HG02798 (cell line): ENCODE measurements at regions not wholly inside any gene's neighbourhood (a gene's known extent, or its start where the extent isn't known, plus 50 kb on each side); places are given as distances from the start of the nearest gene placed in this dataset.
"Not testable (repeated sequence)": the region's sequence is repeated elsewhere in the genome, so short reads cannot be mapped to it uniquely, and the experiment has no call there.

ENCODE experiments used
- ATAC-seq: cut with Tn5 transposase; IDR thresholded peaks from one replicate; pipeline ENCODE4 v1.9.1; 2021; ENCODE audit warnings: mild to moderate bottlenecking; ENCODE audit not compliant: unreplicated experiment, poor library complexity

DNA sequence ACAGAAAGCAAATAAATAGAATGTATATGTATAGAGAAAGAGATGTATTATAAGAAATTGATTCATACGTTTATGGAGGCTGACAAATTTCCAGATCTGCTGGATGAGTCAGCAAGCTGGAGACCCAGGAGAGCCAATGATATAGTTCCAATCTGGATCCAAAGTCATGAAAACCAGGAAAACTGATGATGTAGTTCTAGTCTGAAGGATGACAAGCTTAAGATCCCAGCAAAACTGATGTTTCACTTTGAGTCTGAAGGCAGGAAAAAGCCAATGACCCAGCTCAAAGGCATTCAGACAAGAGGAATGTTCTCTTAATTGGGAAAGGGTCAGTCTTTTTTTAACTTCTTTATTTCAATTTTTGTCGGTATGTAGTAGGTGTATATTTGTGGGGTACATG, 102.6 kb downstream of the LHFPL1 start:
- ATAC-seq = no peak

DNA sequence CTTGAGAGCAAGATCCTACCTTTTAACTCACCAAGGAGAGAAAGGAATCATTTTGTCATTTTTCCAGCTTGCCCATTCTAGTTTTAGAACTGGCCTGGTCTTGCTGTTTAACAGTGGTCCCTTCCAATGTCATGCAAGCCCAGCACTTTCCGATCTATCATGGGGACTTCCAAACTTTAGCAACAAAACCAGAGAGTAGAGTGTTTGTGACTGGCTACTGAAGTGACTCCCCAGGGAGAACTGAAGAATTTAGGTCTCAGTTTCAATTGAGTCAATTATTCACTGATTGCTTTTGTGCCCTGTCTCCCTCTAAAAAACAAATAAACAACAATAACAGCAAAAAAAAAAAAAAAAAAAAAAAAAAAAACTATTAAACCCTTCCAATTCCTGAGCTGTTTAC, 108.3 kb downstream of the LHFPL1 start:
- peak; percentile 57 for ATAC-seq

DNA sequence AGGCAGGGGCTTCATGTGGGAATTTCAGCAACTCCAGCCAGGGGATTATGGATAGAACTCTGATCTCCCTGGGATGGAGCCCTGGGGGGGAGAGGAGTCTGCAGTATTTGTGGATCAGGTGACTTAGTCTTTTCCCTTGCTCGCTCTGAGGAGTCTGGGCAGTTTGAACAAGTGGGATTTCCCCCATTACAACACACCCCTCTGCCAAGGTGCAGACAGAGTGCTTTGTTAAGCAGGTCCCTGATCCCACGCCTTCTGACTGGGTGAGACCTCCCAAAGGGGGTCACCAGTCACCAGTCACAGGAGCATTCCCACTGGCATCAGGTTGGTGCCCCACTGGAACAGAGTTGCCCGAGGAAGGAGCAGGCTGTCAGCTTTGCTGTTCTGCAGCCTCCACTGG, 123.9 kb downstream of the LHFPL1 start:
- ATAC-seq = no peak

DNA sequence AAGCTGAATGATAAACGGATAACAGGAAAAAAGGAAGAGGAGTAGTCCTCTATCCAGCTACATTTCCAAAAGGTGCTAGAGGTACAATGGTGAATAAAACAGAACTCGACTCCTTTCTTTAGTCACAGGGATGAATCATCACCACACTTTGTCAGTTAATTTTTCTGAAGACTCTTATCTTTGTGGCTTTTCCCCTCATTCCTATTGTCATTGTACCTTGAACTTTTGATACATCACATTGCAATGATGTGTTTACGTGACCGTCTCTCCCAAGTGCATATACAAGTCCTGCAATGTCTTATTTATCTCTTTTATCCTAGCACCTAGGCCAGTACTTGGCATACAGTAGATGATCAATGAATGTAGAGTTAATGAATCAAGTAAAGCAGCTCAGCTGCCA, 134.7 kb downstream of the LHFPL1 start:
- no peak for ATAC-seq

DNA sequence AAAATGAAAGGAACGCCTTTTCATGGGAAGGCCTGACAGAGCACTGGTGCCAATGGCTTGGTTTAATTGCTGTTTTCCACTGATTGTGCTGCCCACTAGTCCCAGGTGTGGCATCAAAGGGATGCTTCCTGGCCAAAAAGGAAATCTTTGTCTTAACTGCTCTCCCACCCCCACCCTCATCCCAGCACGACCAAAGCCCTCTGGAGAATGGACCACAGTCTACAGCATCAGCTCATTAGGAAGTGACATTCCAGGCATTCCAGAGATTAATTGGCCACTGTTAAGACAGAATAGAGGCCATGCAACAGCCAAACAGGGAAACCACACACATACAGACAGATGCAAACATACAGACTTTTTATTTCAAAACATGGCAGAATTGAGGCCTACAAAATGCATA, 143.2 kb downstream of the LHFPL1 start:
- ATAC-seq = no peak

DNA sequence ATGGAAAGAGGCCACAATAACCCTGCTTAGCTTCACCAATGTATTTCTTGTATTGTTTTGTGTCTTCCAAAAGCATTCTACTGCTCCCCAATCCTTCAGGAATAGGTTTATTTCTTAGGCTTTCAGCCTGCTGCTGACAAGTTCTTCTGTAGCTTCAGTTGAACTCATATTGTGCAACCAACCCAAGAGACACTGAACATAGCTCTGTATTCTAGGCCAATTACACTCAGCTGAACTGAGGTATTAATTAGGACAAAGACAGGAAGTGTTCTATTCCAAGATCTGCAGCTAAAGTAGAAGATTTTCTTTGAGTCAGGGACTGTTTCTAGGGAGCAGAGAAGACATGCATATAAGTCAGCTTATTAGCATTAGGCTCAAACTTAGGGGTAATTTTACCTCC, 151.8 kb downstream of the LHFPL1 start:
- no peak for ATAC-seq

DNA sequence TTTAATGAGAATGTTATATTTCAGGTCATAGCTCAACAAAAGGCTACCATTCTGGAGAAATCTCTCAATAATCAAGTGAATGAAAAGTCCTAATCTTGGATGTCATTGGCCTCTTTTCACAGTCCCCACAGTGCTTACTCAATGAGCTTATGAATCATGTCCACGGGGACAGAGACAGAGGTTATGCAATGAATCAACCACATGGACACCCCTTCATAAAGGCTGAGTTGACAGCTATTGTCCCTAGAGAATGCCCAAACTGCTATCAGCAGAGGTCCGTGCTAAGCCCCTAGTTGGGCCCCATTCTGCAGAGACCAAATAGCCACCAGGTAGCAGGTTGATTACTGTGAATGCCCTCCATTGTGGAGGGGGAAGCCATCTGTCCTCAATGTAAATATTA, 158.1 kb downstream of the LHFPL1 start:
- ATAC-seq = no peak

DNA sequence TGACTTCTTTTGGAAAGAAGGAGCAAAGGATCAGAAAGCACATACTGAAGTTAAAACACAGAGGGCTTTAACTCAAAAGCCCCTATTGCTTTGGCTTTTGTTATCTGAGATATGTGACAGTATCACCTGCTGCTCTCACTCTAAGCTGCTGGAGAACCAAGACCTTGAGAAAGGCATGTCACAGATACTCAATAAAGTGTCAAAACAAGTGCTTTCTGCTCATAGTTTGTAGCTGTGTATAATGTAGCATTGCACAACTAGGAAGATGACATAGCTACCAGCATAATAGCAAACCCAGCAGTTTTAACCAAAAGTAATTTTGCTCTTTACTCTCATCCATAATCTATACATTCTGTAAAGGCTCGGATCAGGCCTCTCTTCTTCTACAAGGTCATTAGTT, 159.6 kb downstream of the LHFPL1 start:
- ATAC-seq = no peak

DNA sequence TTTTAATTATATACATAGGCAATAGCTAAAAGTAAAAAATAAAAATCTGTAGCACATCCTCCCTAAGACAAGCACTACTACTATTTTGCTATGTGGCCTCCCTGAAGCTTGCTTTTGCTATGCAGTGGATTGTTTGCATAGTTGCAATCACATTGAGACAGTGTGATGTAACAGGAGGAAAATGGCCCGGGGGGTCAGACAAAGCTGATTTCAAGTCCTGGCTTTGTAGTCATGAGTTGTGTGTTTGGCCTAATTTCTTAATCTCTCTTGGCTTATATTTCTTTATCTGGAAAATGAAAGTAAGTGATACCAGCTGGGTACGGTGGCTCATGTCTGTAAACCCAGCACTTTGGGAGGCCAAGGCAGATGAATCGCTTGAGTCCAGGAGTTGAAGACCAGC, 166.6 kb downstream of the LHFPL1 start:
- no peak for ATAC-seq

DNA sequence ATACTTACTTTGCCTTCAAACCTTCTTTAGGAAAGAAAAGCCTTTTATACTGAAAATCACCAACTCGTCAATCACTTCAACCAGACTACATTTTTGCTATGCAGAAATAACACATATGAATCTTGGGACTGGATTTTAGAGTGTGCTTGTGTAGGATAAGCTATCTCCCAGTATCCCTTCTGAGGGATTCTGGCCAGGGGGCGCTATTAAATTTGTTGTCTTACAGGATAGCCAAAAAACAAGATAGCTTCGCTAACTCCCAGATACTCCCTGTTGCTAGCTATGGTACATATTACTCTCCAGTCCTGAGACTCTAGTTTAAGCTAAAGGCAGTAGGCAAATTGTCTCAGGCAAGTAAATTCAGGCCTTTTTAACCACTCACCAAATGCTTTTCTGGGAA, 167.2 kb downstream of the LHFPL1 start:
- ATAC-seq = no peak

DNA sequence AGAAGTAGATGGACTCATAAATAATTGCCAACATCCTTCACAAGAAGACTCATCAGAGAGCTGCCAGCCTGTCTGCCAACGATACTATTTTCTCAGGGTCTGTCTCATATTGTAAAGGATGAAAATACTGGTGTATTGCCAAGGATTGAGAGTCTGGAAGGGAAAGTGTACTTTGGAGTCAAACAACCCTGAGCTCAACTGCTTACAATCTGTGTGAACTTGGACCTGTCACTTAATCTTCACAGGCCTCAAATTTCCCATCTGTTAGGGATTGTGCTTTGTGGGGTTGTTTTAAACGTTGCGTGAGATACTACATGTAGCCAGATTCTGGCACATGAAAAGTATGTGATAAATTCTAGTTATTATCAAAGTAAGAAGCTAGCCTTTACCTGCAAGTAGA, 169.1 kb downstream of the LHFPL1 start:
- no peak for ATAC-seq

DNA sequence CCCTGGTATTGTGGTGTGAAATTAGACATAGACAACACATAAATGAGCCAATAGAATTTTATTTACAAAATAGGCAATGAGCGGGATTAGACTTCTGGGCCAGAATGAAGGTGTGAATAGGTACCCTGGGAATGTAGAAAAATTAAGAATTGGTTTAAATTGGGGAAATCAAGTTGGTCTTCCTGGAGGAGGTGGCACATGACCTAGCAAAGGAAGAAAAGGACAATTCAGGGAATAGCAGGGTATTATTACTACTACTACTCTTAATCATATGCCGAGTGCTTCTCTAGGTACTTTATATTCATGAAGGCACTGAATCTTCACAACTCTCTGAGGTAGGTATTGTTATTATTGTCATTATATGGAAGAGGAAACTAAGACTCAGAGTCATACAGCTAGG, 202.1 kb downstream of the LHFPL1 start:
- ATAC-seq = no peak

DNA sequence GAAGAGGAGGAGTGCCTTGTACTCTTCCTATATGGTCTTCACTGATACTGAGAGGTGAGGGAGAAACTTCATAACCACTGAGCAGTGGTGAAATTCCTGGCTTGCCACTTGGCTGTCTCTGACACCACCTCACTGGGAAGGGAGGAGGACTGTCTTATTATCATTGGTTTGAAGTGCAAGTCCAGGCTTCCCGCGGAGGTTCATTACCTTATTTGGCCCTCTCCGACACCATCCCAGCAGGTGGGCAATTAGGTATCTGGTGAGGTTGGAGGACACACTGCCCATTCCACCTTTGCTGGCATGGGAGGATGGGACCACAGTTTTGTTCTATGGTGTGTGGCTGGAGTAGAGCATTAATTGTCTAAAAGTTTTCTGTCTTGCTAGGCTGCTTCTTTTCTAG, 206.1 kb downstream of the LHFPL1 start:
- ATAC-seq = no peak

DNA sequence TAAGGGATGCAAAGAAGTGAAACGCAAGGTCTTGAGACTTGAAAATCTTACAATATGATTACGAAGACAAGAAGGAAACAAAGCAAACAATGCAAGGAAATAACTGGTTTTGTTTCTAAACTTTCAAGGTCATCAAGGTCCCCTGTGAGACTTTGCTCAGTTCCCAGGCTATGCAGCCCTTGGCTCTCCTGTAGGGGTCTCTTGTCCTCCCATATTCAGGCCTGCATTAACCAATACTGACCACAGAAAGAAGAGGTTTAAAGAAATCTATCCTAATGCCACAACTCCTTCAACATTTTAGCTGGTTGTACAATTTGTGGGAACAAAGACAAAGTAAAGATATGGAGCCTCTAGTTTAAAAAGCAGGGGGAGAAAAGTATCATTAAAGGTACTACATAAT, 209.2 kb downstream of the LHFPL1 start:
- no peak for ATAC-seq

DNA sequence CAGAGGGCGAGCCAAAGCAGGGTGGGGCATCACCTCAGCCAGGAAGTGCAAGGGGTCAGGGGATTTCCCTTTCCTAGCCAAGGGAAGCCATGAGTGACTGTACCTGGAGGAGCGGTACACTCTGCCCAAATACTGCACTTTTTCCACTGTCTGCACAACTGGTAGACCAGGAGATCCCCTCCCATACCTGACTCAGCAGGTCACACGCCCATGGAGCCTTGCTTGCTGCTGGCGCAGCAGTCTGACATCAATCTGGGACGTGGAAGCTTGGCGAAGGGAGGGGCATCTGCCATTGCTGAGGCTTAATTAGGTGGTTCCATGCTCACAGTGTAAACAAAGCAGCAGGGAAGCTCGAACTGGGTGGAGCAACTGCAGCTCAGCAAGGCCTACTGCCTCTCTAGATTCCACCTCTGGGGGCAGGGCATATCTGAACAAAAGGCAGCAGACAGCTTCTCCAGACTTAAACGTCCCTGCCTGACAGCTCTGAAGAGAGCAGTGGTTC, 217.7 kb downstream of the LHFPL1 start:
- not testable (repeated sequence) for ATAC-seq

DNA sequence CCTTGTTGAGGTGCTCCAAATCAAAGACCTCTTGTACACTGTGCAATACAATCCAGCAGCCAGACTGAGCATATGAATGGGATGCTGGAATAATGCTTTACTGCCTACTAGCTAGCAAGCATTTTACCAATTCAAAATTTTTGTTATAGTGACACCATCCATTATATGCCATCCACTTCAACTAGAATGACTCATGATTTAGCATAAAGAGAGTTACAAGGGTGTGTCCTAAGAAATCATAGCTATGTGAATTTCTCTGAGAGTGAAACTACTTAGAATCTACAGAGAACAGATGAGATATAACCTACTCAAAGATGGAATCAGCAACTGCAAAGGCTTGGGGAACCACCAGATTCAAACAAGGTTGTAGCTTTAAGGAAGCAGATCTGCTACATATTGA, 221.9 kb downstream of the LHFPL1 start:
- no peak for ATAC-seq

DNA sequence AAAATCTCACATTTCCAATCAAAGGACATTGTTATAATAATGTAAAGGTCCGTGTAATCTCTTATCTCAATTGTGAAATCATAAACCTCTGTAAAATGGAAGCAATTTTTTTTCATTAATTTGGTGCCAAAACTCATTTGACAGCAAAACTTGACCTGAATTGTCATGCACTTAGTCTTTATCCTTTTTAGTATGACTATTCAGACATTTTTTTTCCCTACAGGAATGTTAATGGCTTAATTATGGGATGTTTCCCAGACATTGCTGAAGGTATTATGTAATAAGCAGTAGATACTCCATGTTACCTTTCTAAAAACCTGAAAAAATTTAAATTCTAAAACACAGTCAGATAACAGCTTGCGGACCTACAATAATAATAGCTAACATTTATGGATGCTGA, 228.9 kb downstream of the LHFPL1 start:
- no peak for ATAC-seq

DNA sequence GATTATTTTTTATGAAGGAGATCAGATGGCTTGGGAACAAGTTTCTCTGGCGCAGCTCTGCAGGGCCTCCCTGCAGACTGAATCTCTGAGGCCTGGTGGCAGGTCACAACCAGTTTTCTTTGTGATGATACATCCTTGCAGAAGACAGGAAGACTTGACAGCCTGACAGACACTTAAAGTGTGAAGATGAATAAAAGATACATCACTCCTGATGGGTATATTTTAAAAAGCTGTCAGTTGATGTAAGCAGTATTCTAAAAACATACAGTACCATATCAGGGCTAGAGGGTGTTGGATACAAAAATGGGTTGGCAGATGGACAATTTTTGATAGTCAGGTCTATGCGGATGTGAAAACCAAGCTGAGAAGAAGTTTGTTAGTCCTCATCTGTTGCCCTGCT, 239.5 kb downstream of the LHFPL1 start:
- no peak for ATAC-seq

DNA sequence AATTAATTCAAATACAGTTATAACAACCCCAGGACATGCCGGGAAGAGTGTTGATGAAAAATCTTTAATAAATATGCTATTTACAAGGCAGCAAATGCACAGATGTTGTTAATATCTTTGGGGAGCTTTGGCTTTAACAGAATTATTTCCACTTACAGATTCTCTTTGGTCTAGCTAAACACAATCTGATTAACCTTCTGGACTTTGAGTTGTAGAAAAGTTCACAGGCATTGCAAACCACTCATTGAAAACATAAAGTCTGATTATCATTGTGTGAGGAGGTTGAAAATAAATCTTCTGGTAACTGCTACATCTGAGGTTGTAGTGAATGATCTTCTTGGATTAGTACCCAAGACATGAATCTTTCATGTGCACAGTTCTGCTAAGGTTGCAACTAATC, 255.6 kb downstream of the LHFPL1 start:
- no peak for ATAC-seq

DNA sequence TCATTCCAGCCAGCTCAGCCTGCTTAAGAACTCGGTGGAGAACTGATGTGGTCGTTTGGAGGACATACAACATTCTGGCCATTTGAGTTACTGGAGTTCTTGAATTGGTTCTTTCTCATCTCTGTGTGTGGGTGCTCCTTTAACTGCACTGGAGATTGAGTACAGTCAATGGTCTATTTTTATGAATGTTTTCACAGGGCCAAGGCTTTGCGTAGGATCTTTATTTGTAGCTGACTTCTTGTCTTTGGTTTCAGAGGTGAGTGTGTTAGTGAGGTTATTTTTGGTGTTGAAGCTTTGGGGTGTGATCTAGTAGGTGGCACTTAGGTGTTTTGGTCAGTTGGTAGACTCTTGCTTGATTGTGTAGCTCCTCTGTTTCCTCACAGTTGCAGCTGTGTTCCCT, 288.4 kb downstream of the LHFPL1 start:
- no peak for ATAC-seq

DNA sequence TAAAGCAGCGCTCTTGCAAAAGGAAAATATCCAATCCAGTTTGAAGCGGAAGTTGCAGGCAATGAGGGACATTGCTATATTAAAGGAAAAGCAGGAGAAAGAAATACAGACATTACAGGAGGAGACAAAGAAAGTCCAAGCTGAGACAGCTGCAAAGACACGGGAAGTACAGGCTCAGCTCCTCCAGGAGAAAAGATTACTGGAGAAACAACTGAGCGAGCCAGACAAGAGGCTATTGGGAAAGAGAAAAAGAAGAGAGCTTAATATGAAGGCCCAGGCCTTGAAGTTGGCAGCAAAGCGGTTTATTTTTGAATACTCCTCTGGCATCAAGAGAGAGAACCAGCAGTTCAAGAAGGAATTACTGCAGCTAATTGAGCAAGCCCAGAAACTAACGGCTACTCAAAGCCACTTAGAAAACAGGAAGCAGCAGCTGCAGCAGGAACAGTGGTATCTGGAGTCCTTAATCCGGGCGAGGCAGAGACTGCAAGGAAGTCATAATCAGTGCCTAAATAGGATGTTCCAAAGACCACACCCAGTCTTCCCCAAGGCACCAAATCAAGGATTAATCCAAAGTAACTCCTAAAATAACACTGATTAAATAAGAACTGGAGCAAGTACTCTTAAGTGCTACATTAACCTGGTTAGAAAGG, 298.0 kb downstream of the LHFPL1 start:
- not testable (repeated sequence) for ATAC-seq

DNA sequence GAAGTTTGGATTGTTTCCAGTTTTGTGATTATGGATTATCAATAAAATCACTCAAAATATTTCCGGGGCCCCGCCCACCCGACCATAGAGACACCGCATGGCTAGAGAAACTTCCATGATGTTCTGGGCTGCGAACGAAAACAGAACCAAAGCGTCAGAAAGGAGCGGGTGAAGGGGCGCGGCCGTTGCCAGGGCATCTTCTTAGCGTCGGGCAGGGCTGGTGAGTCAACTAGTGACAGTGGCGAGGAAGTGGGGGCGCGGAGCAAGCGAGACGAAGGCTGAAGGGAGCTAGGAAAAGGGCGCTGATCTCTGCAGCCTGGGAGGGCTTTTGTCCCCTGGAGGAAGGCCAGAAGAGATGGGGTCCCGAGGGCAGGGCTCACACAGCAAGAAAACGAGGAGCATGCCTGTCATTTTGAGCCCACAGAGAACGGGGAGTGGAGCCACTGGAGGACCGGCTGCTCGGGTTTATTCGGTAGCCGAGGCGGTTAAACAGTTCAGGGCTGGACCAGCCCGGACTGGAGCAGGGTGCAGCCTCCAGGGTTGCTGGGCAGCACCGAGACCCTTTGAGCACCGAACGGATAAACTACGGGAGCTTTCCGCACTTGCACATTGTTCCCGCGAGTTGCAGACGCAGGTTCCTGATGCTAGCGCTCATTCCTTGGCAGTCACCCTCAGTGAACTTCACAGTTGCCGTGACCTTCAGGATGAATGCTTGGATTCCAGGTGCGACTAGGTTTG, 298.1 kb upstream of the TRPC5 start:
- no peak for ATAC-seq
